K562 (cell line): ENCODE measurements at regions not wholly inside any gene's neighbourhood (a gene's known extent, or its start where the extent isn't known, plus 50 kb on each side); places are given as distances from the start of the nearest gene placed in this dataset.

ENCODE experiments used
- ATAC-seq: fragments of 200-7000 bp; cut with Tn5 transposase; 3 replicates; pipeline ENCODE4 v1.9.1; 2020; ENCODE audit warnings: moderate library complexity
- BruUV-seq: library from RNA; stranded (reverse); fragments of 400-500 nt; replicated peaks from 2 replicates; lab custom pipeline; 2021; lab: Mats Ljungman, UMichigan
- CTCF ChIA-PET: fragments of 300-600 bp; formaldehyde crosslinking; extraction: SDS; loops from one replicate; lab custom pipeline; 2021; ENCODE audit warnings: low intra/inter-chr PET ratio; lab: Yijun Ruan, JAX
- POLR2A ChIA-PET: fragments of 300-600, 350-650 bp; sonication (Branson Sonifier 250); formaldehyde crosslinking; extraction: SDS; loops from one replicate; lab custom pipeline; 2021; ENCODE audit warnings: antibody characterized with exemption, inconsistent platforms; lab: Yijun Ruan, JAX
- DNase-seq, 4 experiments: peaks; one replicate each; pipeline versions ENCODE4 v3.0.0 to v3.0.0-alpha.2; 2011 to 2018; ENCODE audit warnings: low spot score in 3 of 4, mixed read lengths in 3 of 4; ENCODE audit errors: extremely low read depth in 1 of 4
- FAIRE-seq: peaks from 2 replicates; lab custom pipeline; 2011; peaks lifted over from hg19 to GRCh38; lab: Jason Lieb, UNC
- H2AFZ ChIP-seq: 2 replicates; pipeline ENCODE4 v1.6.0; 2011; ENCODE audit warnings: low read depth, low read length, control low read depth, inconsistent platforms
- H3K27ac ChIP-seq: fragments of 200-600 bp; 3 replicates; pipeline ENCODE4 v1.8.0; 2011; ENCODE audit warnings: low read depth, mild to moderate bottlenecking, control low read depth, inconsistent platforms, low read length, moderate library complexity, mixed read lengths; ENCODE audit errors: extremely low read depth
- H3K27me3 ChIP-seq, 2 experiments: fragments of 300-600 bp in 1 of 2; 2 replicates in 1 of 2; 3 replicates in 1 of 2; pipeline versions ENCODE4 v1.6.0 to v1.8.0; 2011; ENCODE audit warnings: inconsistent platforms in 2 of 2, low read length in 2 of 2, mild to moderate bottlenecking in 1 of 2, mixed read lengths in 1 of 2, moderate library complexity in 1 of 2; ENCODE audit not compliant: control insufficient read depth in 2 of 2, insufficient read depth in 2 of 2
- H3K36me3 ChIP-seq: fragments of 300-600 bp; 3 replicates; pipeline ENCODE4 v1.8.0; 2011; ENCODE audit warnings: mild to moderate bottlenecking, low read length, inconsistent platforms; ENCODE audit not compliant: control insufficient read depth, insufficient read depth
- H3K4me1 ChIP-seq, 2 experiments: fragments of 200-600 bp in 1 of 2; replicated peaks in 1 of 2; 2 replicates in 1 of 2; 3 replicates in 1 of 2; pipeline versions ENCODE4 v1.5.1 to v1.8.0; 2011; ENCODE audit warnings: inconsistent platforms in 2 of 2, low read length in 2 of 2, mild to moderate bottlenecking in 1 of 2, mixed read lengths in 1 of 2, moderate library complexity in 1 of 2; ENCODE audit not compliant: control insufficient read depth in 2 of 2, insufficient read depth in 2 of 2
- H3K4me2 ChIP-seq: 2 replicates; pipeline ENCODE4 v1.6.1; 2011; ENCODE audit warnings: low read length, control low read depth, inconsistent platforms, mixed read lengths; ENCODE audit not compliant: insufficient read depth
- H3K4me3 ChIP-seq: fragments of 200-600 bp; sonication (generic), shearing (Covaris generic); 2 replicates; pipeline ENCODE4 v1.5.1; 2016; ENCODE audit warnings: control low read depth, inconsistent platforms
- H3K79me2 ChIP-seq: fragments of 200-600 bp; 3 replicates; pipeline ENCODE4 v1.8.0; 2011; ENCODE audit warnings: low read length, inconsistent platforms; ENCODE audit not compliant: control insufficient read depth, insufficient read depth
- H3K9ac ChIP-seq, 2 experiments: 2 replicates each; pipeline versions ENCODE4 v1.6.0 to v1.6.1; 2011; ENCODE audit warnings: low read depth in 2 of 2, low read length in 2 of 2, control low read depth in 1 of 2, inconsistent platforms in 1 of 2, mild to moderate bottlenecking in 1 of 2, mixed read lengths in 1 of 2; ENCODE audit not compliant: insufficient read depth in 1 of 2
- H3K9me1 ChIP-seq: one replicate; pipeline ENCODE4 v1.6.0; 2011; ENCODE audit warnings: inconsistent platforms, mild to moderate bottlenecking, low read length, moderate library complexity; ENCODE audit not compliant: control insufficient read depth, insufficient read depth
- H3K9me3 ChIP-seq: replicated peaks from 2 replicates; pipeline ENCODE4 v1.5.1; 2011; ENCODE audit warnings: low read depth, low read length, inconsistent platforms; ENCODE audit not compliant: control insufficient read depth, insufficient read depth
- H4K20me1 ChIP-seq: replicated peaks from 2 replicates; pipeline ENCODE4 v1.6.1; 2011; ENCODE audit warnings: low read length, inconsistent platforms, mixed read lengths; ENCODE audit not compliant: control insufficient read depth, insufficient read depth
- CEBPG ChIP-seq, 3 experiments: fragments of 200-800 bp in 1 of 3; sonication (Bioruptor generic) in 1 of 3; sonication (generic) in 1 of 3; formaldehyde crosslinking in 1 of 3; IDR thresholded peaks in 2 of 3; conservative IDR thresholded peaks in 1 of 3; 2 replicates each; pipeline versions ENCODE4 v1.6.1 to v1.8.0; 2016 to 2022; ENCODE audit warnings: missing compliant biosample characterization in 2 of 3, missing genetic modification characterization in 2 of 3, mild to moderate bottlenecking in 1 of 3, missing genetic modification reagents in 1 of 3
- CTCF ChIP-seq, 3 experiments: IDR thresholded peaks in 2 of 3; conservative IDR thresholded peaks in 1 of 3; 2 replicates each; pipeline ENCODE4 v1.5.1; 2011 to 2012; ENCODE audit warnings: low read length in 3 of 3, mild to moderate bottlenecking in 3 of 3, control low read depth in 2 of 3, improper control_type of control experiment in 1 of 3, inconsistent platforms in 1 of 3, low read depth in 1 of 3, mixed read lengths in 1 of 3, moderate library complexity in 1 of 3; ENCODE audit not compliant: insufficient read depth in 2 of 3
- E2F3 ChIP-seq: fragments of 250-450 bp; sonication (Bioruptor Pico); IDR thresholded peaks from 2 replicates; pipeline ENCODE4 v1.4.0; 2020; ENCODE audit warnings: mild to moderate bottlenecking
- ETS2 ChIP-seq: IDR thresholded peaks from 2 replicates; pipeline ENCODE4 v1.6.1; 2016; ENCODE audit warnings: borderline replicate concordance, missing genetic modification characterization, mild to moderate bottlenecking, moderate library complexity, missing compliant biosample characterization; ENCODE audit not compliant: poor library complexity, severe bottlenecking
- FOXA3 ChIP-seq, 2 experiments: fragments of 450-650 bp in 1 of 2; sonication (generic) in 1 of 2; formaldehyde crosslinking; IDR thresholded peaks in 1 of 2; conservative IDR thresholded peaks in 1 of 2; 2 replicates each; pipeline versions ENCODE4 v1.4.0 to v1.8.0; 2020 to 2022; ENCODE audit warnings: mild to moderate bottlenecking in 2 of 2, missing genetic modification reagents in 1 of 2
- ILF3 ChIP-seq: fragments of 450-650 bp; IDR thresholded peaks from 2 replicates; pipeline ENCODE4 v1.6.1; 2018; ENCODE audit warnings: antibody characterized with exemption, mild to moderate bottlenecking, moderate library complexity, borderline replicate concordance
- MAFF ChIP-seq: IDR thresholded peaks from 2 replicates; pipeline ENCODE4 v1.6.1; 2012; ENCODE audit warnings: low read length, improper control_type of control experiment
- PBX2 ChIP-seq, 2 experiments: IDR thresholded peaks in 1 of 2; conservative IDR thresholded peaks in 1 of 2; 2 replicates each; pipeline ENCODE4 v1.6.1; 2016; ENCODE audit warnings: low read depth in 2 of 2, mild to moderate bottlenecking in 1 of 2, missing compliant biosample characterization in 1 of 2, missing genetic modification characterization in 1 of 2, moderate library complexity in 1 of 2
- POLR2A ChIP-seq: fragments of 450-650 bp; conservative IDR thresholded peaks from 2 replicates; pipeline ENCODE4 v1.6.1; 2016
- TAF15 ChIP-seq: fragments of 200-400 bp; formaldehyde crosslinking; IDR thresholded peaks from 2 replicates; pipeline ENCODE4 v1.6.1; 2017; ENCODE audit warnings: mild to moderate bottlenecking, low read depth, low read length, moderate library complexity
- U2AF2 ChIP-seq: fragments of 200-400 bp; formaldehyde crosslinking; optimal IDR thresholded peaks from 2 replicates; pipeline ENCODE3; 2017; ENCODE audit warnings: low read depth, mild to moderate bottlenecking, low read length
- XRCC4 ChIP-seq: IDR thresholded peaks from one replicate; pipeline ENCODE4 v1.6.1; 2011; ENCODE audit not compliant: insufficient read depth, insufficient read length; ENCODE audit errors: extremely low read depth
- ZNF239 ChIP-seq: fragments of 250-450 bp; sonication (Bioruptor Pico); IDR thresholded peaks from 2 replicates; pipeline ENCODE4 v1.4.0; 2020; ENCODE audit warnings: mild to moderate bottlenecking
- WGBS: fragments of 100-300 bp; shearing (Covaris generic); methylation state at CpG from one replicate; pipeline ENCODE4 v1.1.6; 2016; ENCODE audit warnings: low coverage, mixed read lengths; ENCODE audit not compliant: insufficient coverage; ENCODE audit errors: missing lambda C conversion rate; 5-methylcytosine and 5-hydroxymethylcytosine counted together
- in situ Hi-C: fragments of 300-500 bp; cut with MboI; formaldehyde crosslinking; loops from 4 replicates; pipeline ENCODE4 v1.15.0; 2018; ENCODE audit warnings: inconsistent platforms, mixed read lengths
- intact Hi-C: fragments of 100-400 bp; cut with micrococcal nuclease; formaldehyde crosslinking; loops from 2 replicates; pipeline ENCODE4 v1.14.2; 2022
- TF ChIP-seq, protein P1 (sequence below): sonication (generic); formaldehyde crosslinking; IDR thresholded peaks from 2 replicates; pipeline ENCODE4 v1.8.1; 2023; ENCODE audit warnings: mild to moderate bottlenecking, missing genetic modification reagents, moderate library complexity

- TF ChIP-seq CEBPG (CRISPR knock-in tag; IDR thresholded peaks at IDR 0.05): no peak
- TF ChIP-seq CEBPG (tag; conservative IDR thresholded peaks at IDR 0.05 in 1 of 2, IDR thresholded peaks at IDR 0.05 in 1 of 2): peak; percentile 34 to 63; a peak in 3 of 4 replicates
- TF ChIP-seq XRCC4: no peak
- TF ChIP-seq CTCF (IDR thresholded peaks at IDR 0.05 in 2 of 3, conservative IDR thresholded peaks at IDR 0.05 in 1 of 3; ENCODE audit: insufficient read depth in 2 of 3, low read depth in 1 of 3, low read length in 3 of 3): peak; percentile 68 to 87 (median 69)
- TF ChIP-seq ZNF239 (CRISPR knock-in tag): peak; percentile 28; the same call in 1 of the 2 replicates
Observed at GRCh38 chr6:166786704-166787293, 159.7 kb upstream of the RPS6KA2 start (continued).

DNA sequence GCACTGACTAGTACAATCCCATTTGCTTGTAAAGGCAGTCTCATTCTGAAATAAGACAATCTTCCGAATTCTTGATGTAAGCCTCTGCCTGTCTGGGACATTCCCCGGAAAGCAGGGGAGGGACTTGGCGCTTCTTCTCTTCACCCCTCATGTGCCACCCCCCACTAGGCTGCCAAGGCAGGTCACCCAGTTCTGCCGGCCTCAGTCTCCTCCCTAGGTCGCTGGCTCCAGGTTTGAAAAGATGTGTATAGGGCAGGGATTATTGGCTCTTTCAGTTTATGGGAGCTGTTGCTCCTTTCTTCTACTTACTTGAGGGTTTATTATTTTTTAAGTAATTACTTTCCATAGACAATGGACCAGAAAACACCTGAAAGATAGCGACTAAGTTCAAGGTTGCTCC is 158.1 kb upstream of the RPS6KA2 start:
- FAIRE-seq (no peak), DNase-seq (no peak), ATAC-seq (no peak)
- no peaks in the 10 kb centered on the region; the same call in 1 of the 2 replicates for H3K9me3 ChIP-seq
- in situ Hi-C loops (no loop called here), intact Hi-C loops (loop anchor here (5.0 kb wide), 1 partner anchor 262 kb away; no protein-coding TSS in a partner anchor)
- no peak overlapping the region for H3K9ac ChIP-seq
- H4K20me1 ChIP-seq: no peaks in the 10 kb centered on the region
- no peaks in the 10 kb centered on the region for H3K9me1 ChIP-seq
- H3K79me2 ChIP-seq: no peaks in the 10 kb centered on the region
- ChIA-PET CTCF (interaction anchor here (2.2 to 2.9 kb wide), 2 partner anchors 166 to 204 kb away, joined by 9 to 28 read pairs; no protein-coding TSS in a partner anchor), POLR2A (interaction anchor here (1.1 kb wide), 1 partner anchor 9 kb away, joined by 4 read pairs; no protein-coding TSS in a partner anchor)
- WGBS: 28% methylated on average over 6 of the region's 6 CpGs
- BruUV-seq: no TSS peak
- no peak overlapping the region for H3K4me2 ChIP-seq
- no peak overlapping the region for H3K4me3 ChIP-seq
- peaks cover 0 to 4% of the 10 kb centered on the region in 2 experiments; a peak in 2 of 5 replicates for H3K27me3 ChIP-seq
- H3K4me1 ChIP-seq: no peaks in the 10 kb centered on the region; a peak in 1 of 5 replicates
- no peak overlapping the region for H2AFZ ChIP-seq
- H3K36me3 ChIP-seq: no peaks in the 10 kb centered on the region
- H3K27ac ChIP-seq: no peak overlapping the region
- TF ChIP-seq MAFF (no peak), POLR2A (no peak), TAF15 (no peak), U2AF2 (no peak), FOXA3 (CRISPR knock-in tag; conservative IDR thresholded peaks at IDR 0.05 in 1 of 2, IDR thresholded peaks at IDR 0.05 in 1 of 2) (no peak), ILF3 (no peak), ETS2 (tag) (no peak), E2F3 (CRISPR knock-in tag) (no peak), PBX2 (CRISPR knock-in tag; IDR thresholded peaks at IDR 0.05; ENCODE audit: low read depth) (no peak), PBX2 (tag; conservative IDR thresholded peaks at IDR 0.05; ENCODE audit: low read depth) (no peak)
- TF ChIP-seq, protein P1, sequence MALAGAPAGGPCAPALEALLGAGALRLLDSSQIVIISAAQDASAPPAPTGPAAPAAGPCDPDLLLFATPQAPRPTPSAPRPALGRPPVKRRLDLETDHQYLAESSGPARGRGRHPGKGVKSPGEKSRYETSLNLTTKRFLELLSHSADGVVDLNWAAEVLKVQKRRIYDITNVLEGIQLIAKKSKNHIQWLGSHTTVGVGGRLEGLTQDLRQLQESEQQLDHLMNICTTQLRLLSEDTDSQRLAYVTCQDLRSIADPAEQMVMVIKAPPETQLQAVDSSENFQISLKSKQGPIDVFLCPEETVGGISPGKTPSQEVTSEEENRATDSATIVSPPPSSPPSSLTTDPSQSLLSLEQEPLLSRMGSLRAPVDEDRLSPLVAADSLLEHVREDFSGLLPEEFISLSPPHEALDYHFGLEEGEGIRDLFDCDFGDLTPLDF (CRISPR knock-in tag): no peak
